Parathyroid adenoma (tissue), 2 donors: ENCODE measurements at regions not wholly inside any gene's neighbourhood (a gene's known extent, or its start where the extent isn't known, plus 50 kb on each side); places are given as distances from the start of the nearest gene placed in this dataset.

Experiments used
- H2AFZ ChIP-seq: fragments of 300-600 bp; sonication (generic); one replicate; pipeline ENCODE4 v1.7.0; 2017; ENCODE audit warnings: antibody characterized with exemption, mild to moderate bottlenecking
- H3K27ac ChIP-seq: fragments of 300-600 bp; sonication (generic); one replicate; pipeline ENCODE4 v1.7.0; 2017
- H3K27me3 ChIP-seq: fragments of 300-600 bp; sonication (generic); one replicate; pipeline ENCODE4 v1.7.0; 2017; ENCODE audit warnings: low read length; ENCODE audit not compliant: control insufficient read depth, insufficient read depth
- H3K36me3 ChIP-seq: fragments of 300-600 bp; sonication (generic); one replicate; pipeline ENCODE4 v1.7.0; 2017; ENCODE audit warnings: low read length; ENCODE audit not compliant: control insufficient read depth, insufficient read depth
- H3K4me1 ChIP-seq: fragments of 300-600 bp; sonication (generic); one replicate; pipeline ENCODE4 v1.7.0; 2017; ENCODE audit warnings: control low read depth
- H3K4me2 ChIP-seq: fragments of 300-600 bp; sonication (generic); one replicate; pipeline ENCODE4 v1.7.0; 2017; ENCODE audit warnings: low read length
- H3K4me3 ChIP-seq: fragments of 300-600 bp; sonication (generic); one replicate; pipeline ENCODE4 v1.7.0; 2017; ENCODE audit warnings: low read depth, low read length
- H3K79me2 ChIP-seq: fragments of 300-600 bp; sonication (generic); one replicate; pipeline ENCODE4 v1.7.0; 2017; ENCODE audit warnings: control low read depth
- H3K9ac ChIP-seq: fragments of 300-600 bp; sonication (generic); one replicate; pipeline ENCODE4 v1.7.0; 2017; ENCODE audit warnings: mild to moderate bottlenecking
- H3K9me3 ChIP-seq: fragments of 300-600 bp; sonication (generic); one replicate; pipeline ENCODE4 v1.7.0; 2017; ENCODE audit warnings: low read length; ENCODE audit not compliant: control insufficient read depth
- TF ChIP-seq, protein P1 (sequence below): fragments of 300-600 bp; sonication (generic); IDR thresholded peaks from one replicate; pipeline ENCODE4 v1.7.0; 2017; ENCODE audit warnings: antibody characterized with exemption, mild to moderate bottlenecking
- donor health status: primary hyperparathyroidism.

- Histone ChIP-seq H3K36me3 (no peaks in the 10 kb centered on the region), H3K9ac (no peak overlapping the region), H3K27ac (no peak overlapping the region), H3K4me1 (no peaks in the 10 kb centered on the region), H2AFZ (no peak overlapping the region), H3K27me3 (no peaks in the 10 kb centered on the region), H3K9me3 (no peaks in the 10 kb centered on the region), H3K79me2 (no peaks in the 10 kb centered on the region), H3K4me2 (no peak overlapping the region), H3K4me3 (no peak overlapping the region)
- TF ChIP-seq, protein P1, sequence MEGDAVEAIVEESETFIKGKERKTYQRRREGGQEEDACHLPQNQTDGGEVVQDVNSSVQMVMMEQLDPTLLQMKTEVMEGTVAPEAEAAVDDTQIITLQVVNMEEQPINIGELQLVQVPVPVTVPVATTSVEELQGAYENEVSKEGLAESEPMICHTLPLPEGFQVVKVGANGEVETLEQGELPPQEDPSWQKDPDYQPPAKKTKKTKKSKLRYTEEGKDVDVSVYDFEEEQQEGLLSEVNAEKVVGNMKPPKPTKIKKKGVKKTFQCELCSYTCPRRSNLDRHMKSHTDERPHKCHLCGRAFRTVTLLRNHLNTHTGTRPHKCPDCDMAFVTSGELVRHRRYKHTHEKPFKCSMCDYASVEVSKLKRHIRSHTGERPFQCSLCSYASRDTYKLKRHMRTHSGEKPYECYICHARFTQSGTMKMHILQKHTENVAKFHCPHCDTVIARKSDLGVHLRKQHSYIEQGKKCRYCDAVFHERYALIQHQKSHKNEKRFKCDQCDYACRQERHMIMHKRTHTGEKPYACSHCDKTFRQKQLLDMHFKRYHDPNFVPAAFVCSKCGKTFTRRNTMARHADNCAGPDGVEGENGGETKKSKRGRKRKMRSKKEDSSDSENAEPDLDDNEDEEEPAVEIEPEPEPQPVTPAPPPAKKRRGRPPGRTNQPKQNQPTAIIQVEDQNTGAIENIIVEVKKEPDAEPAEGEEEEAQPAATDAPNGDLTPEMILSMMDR: no peak
Measured at GRCh38 chr3:80771085-80771484, 990.4 kb downstream of the GBE1 start.

DNA sequence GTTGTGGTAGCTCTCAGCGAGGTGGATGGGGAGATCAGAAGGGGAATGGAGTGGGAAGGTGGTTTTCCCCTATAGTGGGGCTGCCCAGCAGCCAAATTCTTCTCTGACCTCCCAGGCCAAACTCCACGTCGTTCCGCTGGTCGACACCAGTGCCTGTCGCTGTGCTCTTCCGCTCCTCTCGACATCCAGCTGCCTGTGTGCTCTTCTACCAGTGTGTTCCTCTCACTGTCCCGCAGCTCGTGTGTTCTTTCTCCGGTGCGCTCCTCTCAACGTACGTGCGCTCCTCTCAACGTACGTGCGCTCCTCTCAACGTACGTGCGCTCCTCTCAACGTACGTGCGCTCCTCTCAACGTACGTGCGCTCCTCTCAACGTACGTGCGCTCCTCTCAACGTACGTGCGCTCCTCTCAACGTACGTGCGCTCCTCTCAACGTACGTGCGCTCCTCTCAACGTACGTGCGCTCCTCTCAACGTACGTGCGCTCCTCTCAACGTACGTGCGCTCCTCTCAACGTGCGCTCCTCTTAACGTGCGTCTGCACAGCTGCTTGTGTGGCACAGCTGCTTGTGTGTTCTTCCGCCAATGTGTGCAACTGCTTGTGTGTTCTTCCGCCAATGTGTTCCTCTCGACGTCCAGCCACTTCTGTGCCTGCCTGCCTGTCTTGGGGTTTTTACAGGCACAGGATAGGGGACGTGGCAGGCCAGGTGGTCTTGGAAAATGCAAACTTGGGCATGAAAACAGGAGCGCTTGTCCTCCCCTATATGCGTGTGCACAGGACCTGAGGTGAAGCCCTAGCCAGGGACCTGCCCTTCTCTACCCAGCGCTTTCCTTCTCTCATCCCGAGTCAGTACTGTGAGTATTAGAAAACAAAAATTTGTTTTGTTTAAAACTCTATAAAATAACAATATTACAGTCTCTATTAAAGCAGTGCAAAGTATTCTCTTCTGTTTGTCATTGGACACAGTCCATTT is 991.1 kb downstream of the GBE1 start:
- H3K36me3 ChIP-seq: no peaks in the 10 kb centered on the region
- no peak overlapping the region for H3K4me3 ChIP-seq
- H2AFZ ChIP-seq: no peak overlapping the region
- H3K4me2 ChIP-seq: no peak overlapping the region
- H3K27me3 ChIP-seq: no peaks in the 10 kb centered on the region
- H3K79me2 ChIP-seq: no peaks in the 10 kb centered on the region
- H3K9me3 ChIP-seq: no peaks in the 10 kb centered on the region
- H3K9ac ChIP-seq: no peak overlapping the region
- no peak overlapping the region for H3K27ac ChIP-seq
- TF ChIP-seq, protein P1: no peak
- no peaks in the 10 kb centered on the region for H3K4me1 ChIP-seq

GRCh38 chr3:80769683-80770082 is 991.8 kb downstream of the GBE1 start:
- no peaks in the 10 kb centered on the region for H3K27me3 ChIP-seq
- no peaks in the 10 kb centered on the region for H3K79me2 ChIP-seq
- no peaks in the 10 kb centered on the region for H3K4me1 ChIP-seq
- no peak overlapping the region for H2AFZ ChIP-seq
- no peaks in the 10 kb centered on the region for H3K36me3 ChIP-seq
- no peak overlapping the region for H3K4me2 ChIP-seq
- no peak overlapping the region for H3K27ac ChIP-seq
- H3K9ac ChIP-seq: no peak overlapping the region
- H3K9me3 ChIP-seq: no peaks in the 10 kb centered on the region
- no peak overlapping the region for H3K4me3 ChIP-seq
- TF ChIP-seq, protein P1: no peak

DNA sequence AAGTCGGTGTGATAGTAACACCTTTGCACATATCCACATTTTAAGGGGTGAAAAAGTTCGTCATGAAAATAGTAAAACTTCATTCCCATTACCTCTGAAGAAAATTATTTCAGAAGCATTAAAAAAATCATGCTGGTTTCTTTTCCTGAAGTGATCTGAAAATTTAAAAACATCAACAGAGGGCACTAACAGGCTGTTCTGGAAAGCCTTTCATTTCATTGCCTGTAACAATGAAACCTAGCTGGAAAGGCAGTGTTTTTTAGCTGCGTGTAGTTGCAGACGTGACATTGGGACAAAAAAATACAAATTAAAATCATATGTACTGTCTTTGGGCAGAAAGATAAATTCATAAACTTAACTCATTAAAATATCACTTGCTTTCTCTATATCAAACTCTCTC is 993.8 kb downstream of the GBE1 start:
- no peak overlapping the region for H3K27ac ChIP-seq

More for the DNA sequence above, 993.8 kb downstream of the GBE1 start:
- no peaks in the 10 kb centered on the region for H3K4me1 ChIP-seq
- TF ChIP-seq, protein P1: no peak
- no peak overlapping the region for H2AFZ ChIP-seq
- no peak overlapping the region for H3K9ac ChIP-seq
- no peak overlapping the region for H3K4me2 ChIP-seq
- no peaks in the 10 kb centered on the region for H3K9me3 ChIP-seq
- no peaks in the 10 kb centered on the region for H3K36me3 ChIP-seq
- no peak overlapping the region for H3K4me3 ChIP-seq
- H3K27me3 ChIP-seq: no peaks in the 10 kb centered on the region
- H3K79me2 ChIP-seq: no peaks in the 10 kb centered on the region
